AG10803 (cell line): ENCODE measurements at regions not wholly inside any gene's neighbourhood (a gene's known extent, or its start where the extent isn't known, plus 50 kb on each side); places are given as distances from the start of the nearest gene placed in this dataset.

Experiments used
- DNase-seq: peaks from one replicate; pipeline ENCODE4 v3.0.0; 2010; ENCODE audit warnings: low read depth
- H3K4me3 ChIP-seq: 2 replicates; pipeline ENCODE4 v1.5.1; 2011; ENCODE audit warnings: mild to moderate bottlenecking, low read length, control low read depth
- TF ChIP-seq, protein P1 (sequence below): conservative IDR thresholded peaks from 2 replicates; pipeline ENCODE4 v1.5.1; 2011; ENCODE audit warnings: mild to moderate bottlenecking, low read length, control low read depth, inconsistent platforms

DNA sequence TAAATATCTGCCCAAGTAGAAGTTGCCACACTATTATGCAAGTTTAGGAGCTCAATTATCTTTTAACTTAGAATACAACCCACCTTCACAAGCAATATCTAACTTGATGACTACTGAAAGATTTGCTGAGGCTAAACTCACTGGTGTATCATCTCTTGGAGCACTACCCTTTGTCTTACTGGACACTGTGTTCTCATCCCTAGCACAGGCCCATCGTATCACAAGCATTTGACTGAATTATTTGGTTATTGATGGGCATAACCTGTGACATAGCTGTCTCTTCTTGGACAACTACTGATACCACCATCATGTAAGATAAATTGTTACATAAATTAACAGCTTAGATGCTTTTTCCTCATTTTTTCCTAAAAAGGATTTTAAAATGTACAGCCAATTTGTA lies 216.2 kb upstream of the THBS1 start:
- peak; percentile 28 for DNase-seq
- no peak overlapping the region for H3K4me3 ChIP-seq
- TF ChIP-seq, protein P1, sequence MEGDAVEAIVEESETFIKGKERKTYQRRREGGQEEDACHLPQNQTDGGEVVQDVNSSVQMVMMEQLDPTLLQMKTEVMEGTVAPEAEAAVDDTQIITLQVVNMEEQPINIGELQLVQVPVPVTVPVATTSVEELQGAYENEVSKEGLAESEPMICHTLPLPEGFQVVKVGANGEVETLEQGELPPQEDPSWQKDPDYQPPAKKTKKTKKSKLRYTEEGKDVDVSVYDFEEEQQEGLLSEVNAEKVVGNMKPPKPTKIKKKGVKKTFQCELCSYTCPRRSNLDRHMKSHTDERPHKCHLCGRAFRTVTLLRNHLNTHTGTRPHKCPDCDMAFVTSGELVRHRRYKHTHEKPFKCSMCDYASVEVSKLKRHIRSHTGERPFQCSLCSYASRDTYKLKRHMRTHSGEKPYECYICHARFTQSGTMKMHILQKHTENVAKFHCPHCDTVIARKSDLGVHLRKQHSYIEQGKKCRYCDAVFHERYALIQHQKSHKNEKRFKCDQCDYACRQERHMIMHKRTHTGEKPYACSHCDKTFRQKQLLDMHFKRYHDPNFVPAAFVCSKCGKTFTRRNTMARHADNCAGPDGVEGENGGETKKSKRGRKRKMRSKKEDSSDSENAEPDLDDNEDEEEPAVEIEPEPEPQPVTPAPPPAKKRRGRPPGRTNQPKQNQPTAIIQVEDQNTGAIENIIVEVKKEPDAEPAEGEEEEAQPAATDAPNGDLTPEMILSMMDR: no peak

DNA sequence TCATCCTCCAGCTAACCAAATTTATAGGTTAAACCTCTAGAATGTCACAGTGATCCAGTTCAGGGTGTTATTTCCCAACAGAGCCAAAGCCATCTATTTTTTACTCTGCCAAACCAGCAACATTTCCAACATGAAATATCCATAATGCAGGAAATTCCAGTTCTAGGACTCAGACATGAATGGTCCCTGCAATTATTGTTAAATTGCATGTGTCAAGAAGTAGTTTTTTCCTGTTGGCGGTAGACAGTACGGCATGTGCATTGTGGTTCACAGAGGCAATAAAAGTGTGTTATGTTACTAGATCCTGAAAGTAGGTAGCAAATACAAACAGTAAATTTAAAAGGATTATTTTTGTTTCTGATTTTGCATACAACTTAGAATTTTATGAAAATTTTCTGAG lies 215.7 kb upstream of the THBS1 start:
- DNase-seq: peak; percentile 91
- H3K4me3 ChIP-seq: no peak overlapping the region
- TF ChIP-seq, protein P1: peak; percentile 18; the same call in 1 of the 2 replicates

DNA sequence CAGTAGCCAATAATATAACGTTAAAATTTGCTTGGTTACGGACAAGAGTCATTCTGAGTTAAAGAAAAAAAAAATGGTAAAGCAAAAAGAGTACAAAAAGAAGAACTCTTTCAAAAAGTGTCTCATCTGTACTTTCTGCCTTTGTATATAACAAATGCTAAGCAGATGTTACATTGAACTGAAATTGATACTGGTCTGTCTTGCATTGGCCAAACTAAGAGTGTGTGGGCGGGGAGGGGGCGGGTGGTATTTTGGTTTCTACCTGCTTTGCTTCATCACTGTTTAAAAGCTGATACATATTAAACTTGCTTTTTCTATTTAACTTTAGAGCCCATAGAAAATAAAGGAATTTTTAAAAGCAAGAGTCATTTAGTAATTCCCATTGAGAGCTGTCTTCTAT lies 215.0 kb upstream of the THBS1 start:
- no peak for DNase-seq
- TF ChIP-seq, protein P1: no peak
- H3K4me3 ChIP-seq: no peak overlapping the region

DNA sequence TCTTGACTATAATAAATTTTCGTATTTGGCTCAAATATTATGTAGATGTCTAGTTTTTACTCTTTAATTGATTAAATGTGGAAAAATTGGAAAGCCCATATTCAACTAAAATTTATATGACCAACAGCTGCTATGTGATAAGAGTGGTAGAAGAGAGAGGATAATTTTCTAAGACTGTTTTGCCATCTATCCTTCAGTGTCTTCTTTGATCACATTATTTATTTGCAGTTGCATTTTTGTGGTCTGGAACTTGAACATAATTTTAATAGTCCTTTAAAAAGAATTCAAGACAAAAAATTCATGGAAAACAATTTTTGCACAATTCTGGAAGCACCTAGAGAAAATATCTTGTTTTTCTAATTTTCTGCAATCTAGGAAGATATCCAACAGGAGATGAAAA lies 213.3 kb upstream of the THBS1 start:
- TF ChIP-seq, protein P1: no peak
- no peak overlapping the region for H3K4me3 ChIP-seq
- peak; percentile 81 for DNase-seq

DNA sequence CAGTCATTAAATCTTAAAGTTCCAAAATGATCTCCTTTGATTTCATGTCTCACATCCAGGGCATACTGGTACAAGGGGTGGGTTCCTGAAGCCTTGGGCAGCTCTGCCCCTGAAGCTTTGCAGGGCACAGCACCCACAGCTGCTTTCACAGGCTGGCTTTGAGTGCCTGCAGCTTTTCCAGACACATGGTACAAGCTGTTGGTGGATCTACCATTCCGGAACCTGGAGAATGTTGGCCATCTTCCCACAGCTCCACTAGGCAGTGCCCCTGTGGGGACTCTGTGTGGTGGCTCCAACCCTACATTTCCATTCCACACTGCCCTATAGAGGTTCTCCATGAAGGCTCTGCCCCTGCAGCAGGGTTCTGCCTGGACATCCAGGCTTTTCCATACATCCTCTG lies 211.1 kb upstream of the THBS1 start:
- no peak overlapping the region for H3K4me3 ChIP-seq
- TF ChIP-seq, protein P1: no peak
- no peak for DNase-seq

DNA sequence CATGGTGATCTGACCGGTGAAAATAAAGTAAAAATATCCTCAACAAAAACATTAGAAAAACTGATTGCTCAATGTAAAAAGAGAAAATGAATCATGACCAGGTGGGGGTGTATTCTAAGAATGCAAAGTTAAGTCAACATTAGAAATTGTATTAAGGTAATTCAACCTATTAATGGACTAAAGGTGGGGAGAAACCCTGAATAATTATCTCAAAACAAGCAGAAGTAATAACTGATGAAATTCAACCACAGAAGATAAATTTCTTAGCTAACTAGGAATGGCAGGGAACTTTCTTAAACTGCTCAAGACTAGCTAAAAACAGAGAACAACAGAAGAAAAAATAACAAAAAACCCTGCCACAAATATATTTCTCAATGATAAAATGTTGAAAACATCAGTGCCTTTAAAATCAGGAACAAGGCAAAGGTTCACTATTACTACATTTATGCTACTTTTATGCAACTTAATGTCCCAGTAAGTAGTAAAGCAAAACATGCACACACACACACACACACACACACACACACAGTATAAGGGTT lies 204.4 kb upstream of the THBS1 start:
- DNase-seq: peak; percentile 77
- H3K4me3 ChIP-seq: no peak overlapping the region
- TF ChIP-seq, protein P1: no peak

DNA sequence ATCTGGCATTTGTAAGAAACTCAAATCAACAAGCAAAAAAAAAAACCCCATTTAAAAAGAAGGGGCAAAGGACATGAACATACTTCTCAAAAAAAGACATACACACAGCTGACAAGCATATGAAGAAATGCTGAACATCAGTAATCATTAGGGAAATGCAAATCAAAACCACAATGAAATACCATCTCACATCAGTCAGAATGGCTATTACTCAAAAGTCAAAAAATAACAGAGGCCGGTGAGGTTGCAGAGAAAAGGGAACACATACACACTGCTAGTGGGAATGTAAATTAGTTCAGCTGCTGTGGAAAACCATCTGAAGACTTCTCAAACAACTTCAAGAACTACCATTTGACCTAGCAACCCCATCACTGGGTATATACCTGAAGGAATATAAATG lies 199.4 kb upstream of the THBS1 start:
- no peak overlapping the region for H3K4me3 ChIP-seq
- peak; percentile 53 for DNase-seq
- TF ChIP-seq, protein P1: no peak
